GM19468 (cell line): ENCODE measurements at regions not wholly inside any gene's neighbourhood (a gene's known extent, or its start where the extent isn't known, plus 50 kb on each side); places are given as distances from the start of the nearest gene placed in this dataset.

ENCODE experiments used
- ATAC-seq: cut with Tn5 transposase; IDR thresholded peaks from one replicate; pipeline ENCODE4 v1.9.1; 2021; ENCODE audit warnings: mild to moderate bottlenecking, moderate library complexity, moderate number of reproducible peaks; ENCODE audit not compliant: unreplicated experiment; ENCODE audit errors: extremely low read depth

DNA sequence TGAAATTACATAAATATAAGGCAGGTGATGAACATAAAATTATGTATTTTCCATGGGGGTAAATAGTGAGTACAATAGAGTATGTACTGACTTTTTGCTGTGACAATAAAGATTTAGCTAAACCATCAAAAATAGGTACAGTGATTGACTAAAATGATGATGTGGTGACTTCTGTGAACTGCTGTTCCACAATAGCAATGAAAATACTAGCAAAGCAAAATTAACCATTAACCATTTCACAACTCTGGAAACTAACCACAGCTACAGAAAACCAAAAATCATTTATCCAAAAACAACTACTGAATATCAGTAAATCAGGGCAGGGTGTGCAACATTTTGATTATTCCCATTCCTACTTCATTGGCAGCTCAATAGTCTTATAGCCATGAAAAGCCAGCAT lies 161.4 kb upstream of the GYPC start:
- no peak for ATAC-seq

DNA sequence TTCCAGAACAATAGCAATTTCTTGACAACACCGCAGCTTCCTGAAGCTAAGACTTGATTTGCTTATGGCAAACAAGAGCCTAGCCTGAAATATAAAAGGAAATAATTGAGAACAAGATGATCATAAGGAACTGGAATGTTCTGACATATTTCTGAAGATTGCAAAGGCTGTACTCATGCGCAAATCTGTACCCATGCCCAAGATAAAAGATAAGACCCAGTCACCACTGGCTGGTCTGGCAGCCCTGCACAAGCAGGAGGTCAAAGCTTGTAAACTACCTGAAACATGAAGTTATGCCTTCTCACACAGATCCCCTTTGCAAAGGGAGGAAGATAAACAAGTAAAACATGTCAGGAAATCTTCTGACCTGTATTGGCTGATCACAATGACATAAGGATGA lies 160.8 kb upstream of the GYPC start:
- ATAC-seq: no peak

DNA sequence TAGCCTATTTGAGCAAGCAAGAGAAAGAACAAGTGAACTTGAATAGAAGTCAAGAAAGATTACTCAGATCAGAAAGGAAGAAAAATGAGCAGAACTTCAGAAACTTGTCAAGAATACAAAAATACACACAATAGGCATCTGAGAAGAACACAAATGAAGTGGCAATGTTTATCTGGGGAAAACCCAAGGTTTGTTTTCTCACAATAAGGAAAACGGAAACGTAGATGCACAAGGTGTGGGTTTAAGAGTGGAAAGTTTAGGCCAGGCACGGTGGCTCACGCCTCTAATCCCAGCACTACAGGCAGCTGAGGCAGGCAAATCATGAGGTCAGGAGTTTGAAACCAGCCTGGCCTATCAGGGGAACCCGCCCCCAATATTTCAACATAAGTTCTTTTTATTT lies 159.5 kb upstream of the GYPC start:
- peak; percentile 77 for ATAC-seq

DNA sequence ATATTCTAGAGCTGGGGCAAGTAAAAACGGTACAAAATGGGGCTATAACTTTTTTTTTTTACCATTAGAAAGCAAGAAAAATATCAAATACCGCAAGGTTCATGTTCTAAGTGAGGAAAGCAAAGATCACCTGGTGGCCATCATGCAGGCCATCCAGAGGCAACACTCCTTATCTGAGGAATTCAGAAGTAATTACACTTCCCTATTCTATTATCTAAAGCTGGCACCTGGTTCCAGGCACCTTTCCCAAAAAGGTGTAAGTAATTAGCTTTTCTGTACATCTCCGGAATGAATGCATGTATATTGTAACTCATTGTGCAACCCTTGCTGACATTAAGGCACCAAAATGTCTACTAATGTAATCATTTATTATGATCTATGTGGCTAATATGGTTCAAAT lies 152.5 kb upstream of the GYPC start:
- ATAC-seq: no peak

- ATAC-seq: no peak
These were observed 151.0 kb upstream of the GYPC start for GRCh38 chr2:126504949-126505348.

GRCh38 chr2:126506786-126507185 lies 149.2 kb upstream of the GYPC start:
- no peak for ATAC-seq

- no peak for ATAC-seq
These were observed 148.5 kb upstream of the GYPC start for GRCh38 chr2:126507425-126507911.

DNA sequence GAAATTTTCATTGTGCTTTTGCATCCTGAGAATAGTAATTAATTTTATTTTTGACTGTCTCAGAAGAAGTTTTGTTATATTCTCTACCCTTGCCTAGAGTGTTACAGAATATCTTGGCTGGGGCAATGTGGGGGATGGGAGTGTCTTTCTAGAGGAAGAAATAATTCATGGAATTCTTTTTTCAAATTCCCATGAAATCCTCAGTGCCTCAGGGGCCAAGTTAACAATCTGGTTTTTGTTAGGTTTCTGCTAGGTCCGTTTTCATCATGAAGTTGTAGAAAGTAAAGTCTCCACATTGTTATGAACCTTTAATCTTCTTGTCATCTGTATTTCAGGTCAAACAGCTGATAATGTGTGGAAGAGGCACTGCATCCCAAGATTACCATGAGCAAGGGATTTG lies 145.6 kb upstream of the GYPC start:
- no peak for ATAC-seq

- ATAC-seq: no peak
These were observed 145.0 kb upstream of the GYPC start for GRCh38 chr2:126510960-126511359.

GRCh38 chr2:126512026-126512425 lies 143.9 kb upstream of the GYPC start:
- no peak for ATAC-seq

DNA sequence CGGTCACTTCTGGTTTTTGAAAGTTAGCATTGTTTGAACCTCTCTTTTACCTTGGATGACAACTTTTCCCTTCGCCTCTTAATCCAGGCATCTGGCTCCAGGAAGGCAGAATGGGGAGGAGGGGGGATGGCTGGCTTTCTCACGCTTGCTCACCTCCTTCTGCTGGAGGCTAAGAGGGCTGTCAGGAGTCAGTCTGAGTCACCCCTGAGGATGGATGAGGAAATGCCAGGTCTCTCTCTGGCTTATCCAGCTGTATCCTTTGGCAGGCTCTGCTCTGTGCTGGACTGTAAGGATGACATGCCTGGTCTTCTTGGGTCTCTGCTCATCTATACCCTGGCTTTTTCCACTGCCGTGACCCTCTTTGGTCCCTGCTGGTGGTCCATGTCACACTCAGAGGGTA lies 142.9 kb upstream of the GYPC start:
- ATAC-seq: no peak

- no peak for ATAC-seq
These were observed 140.5 kb upstream of the GYPC start for GRCh38 chr2:126515471-126515870.

DNA sequence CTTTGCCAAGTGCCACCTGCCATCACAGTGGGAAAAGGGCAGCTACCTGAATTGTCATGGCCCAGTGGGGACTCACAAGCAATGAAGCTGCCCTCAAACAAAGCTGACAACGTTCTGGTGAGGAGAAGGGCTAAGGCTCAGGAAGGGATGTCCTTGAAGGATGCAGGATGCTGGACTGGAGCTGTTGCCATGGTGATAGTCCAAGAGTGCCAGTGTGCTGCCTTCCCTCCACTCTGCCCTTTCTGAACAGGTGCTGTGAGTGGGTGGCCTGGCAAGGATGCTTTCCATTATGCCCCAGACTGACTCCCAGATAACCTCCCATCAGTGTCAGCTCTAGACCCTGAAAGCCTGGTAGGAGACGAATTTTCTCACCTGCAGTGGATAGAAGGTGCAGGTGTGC lies 137.8 kb upstream of the GYPC start:
- ATAC-seq: no peak

DNA sequence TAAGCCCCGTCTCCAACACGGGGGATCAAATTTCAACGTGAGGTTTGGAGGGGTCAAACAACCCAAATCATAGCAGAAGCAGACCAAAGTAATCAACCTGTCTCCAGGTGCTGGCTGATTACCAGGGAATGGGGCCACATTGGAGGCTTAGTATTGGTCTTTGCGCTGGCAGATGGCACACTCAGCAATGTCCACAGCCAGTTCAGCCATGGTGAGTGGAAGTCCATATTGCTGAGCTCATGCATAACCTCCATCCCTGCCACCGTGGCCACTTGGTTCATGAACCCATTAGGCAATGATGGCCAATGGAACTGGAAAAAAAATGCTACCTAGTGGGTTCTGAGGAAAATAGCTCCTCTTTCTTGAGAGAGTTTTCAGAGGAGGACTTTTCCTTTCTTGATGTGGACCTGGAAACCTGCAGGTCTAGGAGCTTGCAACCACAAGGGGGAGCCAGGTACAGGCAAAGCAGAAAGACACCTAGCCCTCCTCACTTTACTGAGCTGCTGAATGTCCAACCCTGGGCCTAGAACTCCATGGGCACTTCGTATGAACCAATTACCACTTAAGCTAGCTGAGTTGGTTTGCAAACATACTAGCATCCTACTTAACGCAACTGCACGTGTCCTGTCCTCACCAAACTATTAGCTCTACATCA lies 128.0 kb upstream of the GYPC start:
- no peak for ATAC-seq

DNA sequence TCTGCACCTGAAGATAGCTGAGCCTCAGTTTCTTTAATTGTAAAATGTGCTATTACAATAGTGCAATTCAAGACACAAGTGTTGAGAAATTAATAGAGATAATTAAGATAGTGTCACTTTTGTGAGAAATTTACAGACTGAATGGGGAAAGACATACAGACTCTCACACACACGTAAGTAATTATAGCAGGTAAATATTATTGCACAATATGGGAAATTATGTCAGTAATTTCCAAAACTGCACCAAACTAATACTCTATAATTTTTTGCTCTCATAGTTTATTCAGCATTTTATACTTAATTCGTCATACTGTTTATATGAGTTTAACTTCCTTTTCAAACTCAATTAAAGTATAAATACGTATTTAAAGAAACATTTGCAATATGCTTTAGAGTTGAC lies 124.9 kb upstream of the GYPC start:
- ATAC-seq: no peak

DNA sequence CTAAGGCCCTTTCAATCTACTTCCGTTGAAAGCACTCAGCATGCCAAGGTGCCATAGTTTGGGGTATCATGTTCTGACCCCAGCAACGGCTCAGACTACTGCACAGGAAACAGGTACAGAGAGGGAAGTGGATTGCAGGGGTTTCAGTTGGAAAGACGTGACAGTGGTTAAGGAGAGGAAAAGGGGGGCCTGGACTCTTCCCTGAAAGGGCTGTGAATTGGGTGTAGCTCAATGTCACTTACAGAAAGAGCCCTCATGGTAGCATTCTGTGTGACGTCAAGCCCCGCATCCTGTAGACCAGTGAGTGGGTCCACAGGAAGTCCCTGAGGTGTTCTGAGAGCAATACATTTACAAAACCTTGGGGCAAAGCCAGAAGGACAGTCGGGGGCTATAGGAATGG lies 121.5 kb upstream of the GYPC start:
- no peak for ATAC-seq

DNA sequence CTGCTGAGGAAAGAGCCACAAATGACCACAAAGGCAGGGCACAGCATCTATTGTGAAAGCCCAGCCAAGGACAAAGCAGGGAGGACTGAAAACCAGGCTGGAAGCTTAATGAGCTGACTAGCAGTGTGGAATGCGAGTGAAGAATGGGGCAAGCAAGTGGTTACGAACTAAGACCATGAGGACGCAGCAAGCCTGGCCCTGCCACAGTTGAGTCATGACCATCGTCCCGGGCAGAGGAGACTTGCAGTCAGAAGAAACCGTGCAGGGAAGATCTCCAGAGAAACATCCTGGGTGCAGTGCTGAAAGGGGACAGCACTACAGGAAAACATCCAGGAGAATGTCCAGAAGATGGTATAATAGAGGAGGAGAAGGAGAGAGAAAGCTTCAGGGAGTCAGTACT lies 120.5 kb upstream of the GYPC start:
- ATAC-seq: no peak

DNA sequence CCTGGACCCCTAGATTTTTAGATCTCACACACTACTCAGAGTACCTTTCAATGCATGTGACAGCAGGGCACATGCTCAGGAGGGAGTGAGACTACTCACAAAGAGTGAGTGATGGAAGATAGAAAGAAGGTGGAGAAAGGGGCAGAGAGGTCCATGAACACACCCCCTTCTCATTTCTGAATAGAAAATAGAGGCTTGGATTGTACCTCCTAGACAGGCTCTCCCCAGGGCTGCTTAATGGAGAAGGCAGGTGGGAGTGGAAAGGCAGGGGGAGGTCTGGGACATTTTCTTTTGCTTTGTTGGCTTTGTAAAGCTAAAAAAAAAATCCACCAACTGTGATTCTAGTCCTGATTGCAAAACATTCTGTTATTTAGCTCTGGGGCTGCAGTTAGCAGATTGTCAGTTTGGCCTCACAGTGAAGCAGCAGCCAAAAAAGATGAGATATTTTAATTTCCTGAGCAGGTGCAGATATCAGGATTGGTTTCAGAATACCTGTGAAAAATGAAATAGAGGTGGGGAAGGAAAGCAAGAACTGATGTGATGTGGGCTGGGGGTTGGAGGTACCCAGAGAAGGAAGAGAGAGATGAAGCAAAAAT lies 119.3 kb upstream of the GYPC start:
- no peak for ATAC-seq

- no peak for ATAC-seq
These were observed 116.9 kb upstream of the GYPC start for GRCh38 chr2:126539101-126539500.

GRCh38 chr2:126542247-126542646 lies 113.7 kb upstream of the GYPC start:
- no peak for ATAC-seq

DNA sequence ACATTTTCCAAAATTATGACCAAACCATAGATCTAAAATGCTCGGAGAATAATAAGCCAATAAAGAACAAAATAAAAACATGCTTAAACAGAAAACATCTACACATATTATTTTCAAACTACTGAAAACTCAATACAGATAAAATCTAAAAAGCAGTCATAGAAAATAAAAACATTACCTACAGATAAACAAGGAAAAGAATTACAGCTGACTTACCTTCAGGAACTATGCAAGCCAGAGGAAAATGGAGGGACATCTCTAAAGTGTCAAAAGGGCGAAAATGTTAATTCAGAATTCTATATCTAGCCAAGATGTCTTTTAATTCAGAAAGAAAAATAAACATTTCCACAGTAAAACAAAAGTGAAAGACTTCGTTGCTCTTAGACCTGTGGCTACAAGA lies 112.9 kb upstream of the GYPC start:
- no peak for ATAC-seq

DNA sequence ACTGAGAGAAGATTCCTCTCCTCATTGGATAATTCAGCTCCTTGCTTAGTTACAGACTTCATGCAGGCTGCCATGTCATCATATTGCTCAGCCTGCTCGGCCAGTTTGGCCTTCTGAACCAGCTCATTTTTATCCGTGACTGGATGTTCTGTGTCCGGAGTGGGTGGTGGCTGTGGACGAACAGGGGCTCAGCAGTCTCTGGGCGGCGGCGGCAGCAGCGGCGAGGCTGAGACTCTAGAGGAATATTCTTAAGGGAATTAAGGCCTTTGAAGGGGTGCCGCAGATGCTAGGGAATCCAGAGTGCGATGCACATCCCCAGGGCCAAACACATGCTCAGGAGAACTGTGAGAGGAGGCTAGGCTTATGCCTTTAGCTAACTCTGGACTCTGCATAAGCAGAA lies 97.9 kb upstream of the GYPC start:
- no peak for ATAC-seq
